ENCODE measurements at regions not wholly inside any gene's neighbourhood (a gene's known extent, or its start where the extent isn't known, plus 50 kb on each side); places are given as distances from the start of the nearest gene placed in this dataset.

GRCh38 chr21:27813750-27814149, 846.9 kb upstream of the ADAMTS5 start:
- TF ChIP-seq, protein P1, sequence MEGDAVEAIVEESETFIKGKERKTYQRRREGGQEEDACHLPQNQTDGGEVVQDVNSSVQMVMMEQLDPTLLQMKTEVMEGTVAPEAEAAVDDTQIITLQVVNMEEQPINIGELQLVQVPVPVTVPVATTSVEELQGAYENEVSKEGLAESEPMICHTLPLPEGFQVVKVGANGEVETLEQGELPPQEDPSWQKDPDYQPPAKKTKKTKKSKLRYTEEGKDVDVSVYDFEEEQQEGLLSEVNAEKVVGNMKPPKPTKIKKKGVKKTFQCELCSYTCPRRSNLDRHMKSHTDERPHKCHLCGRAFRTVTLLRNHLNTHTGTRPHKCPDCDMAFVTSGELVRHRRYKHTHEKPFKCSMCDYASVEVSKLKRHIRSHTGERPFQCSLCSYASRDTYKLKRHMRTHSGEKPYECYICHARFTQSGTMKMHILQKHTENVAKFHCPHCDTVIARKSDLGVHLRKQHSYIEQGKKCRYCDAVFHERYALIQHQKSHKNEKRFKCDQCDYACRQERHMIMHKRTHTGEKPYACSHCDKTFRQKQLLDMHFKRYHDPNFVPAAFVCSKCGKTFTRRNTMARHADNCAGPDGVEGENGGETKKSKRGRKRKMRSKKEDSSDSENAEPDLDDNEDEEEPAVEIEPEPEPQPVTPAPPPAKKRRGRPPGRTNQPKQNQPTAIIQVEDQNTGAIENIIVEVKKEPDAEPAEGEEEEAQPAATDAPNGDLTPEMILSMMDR (IDR thresholded peaks at IDR 0.05) = no peak
- no peak for TF ChIP-seq POLR2A (IDR thresholded peaks at IDR 0.05)

Data from vagina (tissue), 2 donors.